ENCODE measurements at regions not wholly inside any gene's neighbourhood (a gene's known extent, or its start where the extent isn't known, plus 50 kb on each side); places are given as distances from the start of the nearest gene placed in this dataset.

DNA sequence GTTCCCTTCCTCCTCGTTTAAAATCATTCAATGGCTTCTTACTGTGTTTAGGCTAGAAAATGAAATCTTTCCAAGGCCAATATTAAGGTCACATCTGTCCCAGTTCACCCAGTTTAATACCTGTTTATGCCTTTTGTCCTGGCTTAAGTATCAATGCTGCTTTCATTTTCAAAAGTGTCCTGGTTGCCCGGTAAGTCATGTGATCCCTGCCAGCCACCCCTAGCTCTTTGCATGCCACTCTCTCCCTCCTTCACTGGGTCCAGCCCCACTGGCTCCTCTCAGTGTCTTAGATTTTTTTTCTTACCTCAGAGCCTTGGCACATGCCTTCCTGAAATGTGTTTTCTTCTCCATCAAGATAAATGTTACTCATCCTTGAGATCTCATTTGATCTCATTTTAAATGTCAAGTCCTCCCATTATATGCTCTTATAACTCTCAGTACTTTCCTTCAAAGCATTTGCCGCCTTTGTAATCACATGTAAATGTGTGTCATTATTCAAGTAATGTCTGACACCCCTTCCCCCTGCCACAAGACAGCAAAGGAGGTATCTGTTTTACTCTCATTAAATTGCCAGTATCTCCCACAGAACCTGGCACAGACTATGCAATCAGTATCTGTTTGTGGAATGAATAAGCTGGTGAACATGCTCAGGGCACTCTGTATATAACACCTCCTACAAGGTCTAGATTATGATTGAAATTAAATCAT is 472.5 kb upstream of the RPS6KA3 start:
- H3K36me3 ChIP-seq (ENCODE audit: control insufficient read depth, insufficient read depth, low read length), result no peaks in the 10 kb centered on the region
- no peak overlapping the region for H3K4me3 ChIP-seq (replicated peaks; ENCODE audit: low read depth, low read length)
- TF ChIP-seq, protein P1, sequence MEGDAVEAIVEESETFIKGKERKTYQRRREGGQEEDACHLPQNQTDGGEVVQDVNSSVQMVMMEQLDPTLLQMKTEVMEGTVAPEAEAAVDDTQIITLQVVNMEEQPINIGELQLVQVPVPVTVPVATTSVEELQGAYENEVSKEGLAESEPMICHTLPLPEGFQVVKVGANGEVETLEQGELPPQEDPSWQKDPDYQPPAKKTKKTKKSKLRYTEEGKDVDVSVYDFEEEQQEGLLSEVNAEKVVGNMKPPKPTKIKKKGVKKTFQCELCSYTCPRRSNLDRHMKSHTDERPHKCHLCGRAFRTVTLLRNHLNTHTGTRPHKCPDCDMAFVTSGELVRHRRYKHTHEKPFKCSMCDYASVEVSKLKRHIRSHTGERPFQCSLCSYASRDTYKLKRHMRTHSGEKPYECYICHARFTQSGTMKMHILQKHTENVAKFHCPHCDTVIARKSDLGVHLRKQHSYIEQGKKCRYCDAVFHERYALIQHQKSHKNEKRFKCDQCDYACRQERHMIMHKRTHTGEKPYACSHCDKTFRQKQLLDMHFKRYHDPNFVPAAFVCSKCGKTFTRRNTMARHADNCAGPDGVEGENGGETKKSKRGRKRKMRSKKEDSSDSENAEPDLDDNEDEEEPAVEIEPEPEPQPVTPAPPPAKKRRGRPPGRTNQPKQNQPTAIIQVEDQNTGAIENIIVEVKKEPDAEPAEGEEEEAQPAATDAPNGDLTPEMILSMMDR (IDR thresholded peaks at IDR 0.05; ENCODE audit: insufficient read depth, low read length, poor library complexity, severe bottlenecking), result no peak
- no peaks in the 10 kb centered on the region for H3K27me3 ChIP-seq (replicated peaks; ENCODE audit: control insufficient read depth, insufficient read depth, low read length)
- DNase-seq (ENCODE audit: extremely low read depth, insufficient read length), result no peak

DNA sequence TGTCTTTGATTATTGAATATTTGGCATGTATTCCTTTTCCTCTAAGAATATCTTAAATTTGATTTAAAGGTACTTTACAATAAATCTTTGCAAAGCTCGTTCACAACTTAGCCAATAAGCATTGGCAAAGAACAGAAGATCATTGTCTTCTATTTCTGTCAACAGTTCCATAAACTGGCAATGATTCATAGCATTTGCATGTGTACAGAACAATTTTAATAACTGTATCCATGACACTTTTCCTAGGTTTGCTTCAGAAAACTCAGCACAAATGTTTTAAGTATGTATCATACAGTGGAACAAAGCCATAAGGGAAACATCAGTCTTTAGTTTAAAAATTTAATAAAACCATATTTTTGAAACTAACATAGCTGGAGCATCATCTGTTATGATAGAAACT is 462.7 kb upstream of the RPS6KA3 start:
- H3K27me3 ChIP-seq (replicated peaks; ENCODE audit: control insufficient read depth, insufficient read depth, low read length), result no peaks in the 10 kb centered on the region; the same call in 1 of the 2 replicates
- TF ChIP-seq, protein P1 (IDR thresholded peaks at IDR 0.05; ENCODE audit: insufficient read depth, low read length, poor library complexity, severe bottlenecking), result no peak
- no peaks in the 10 kb centered on the region for H3K36me3 ChIP-seq (ENCODE audit: control insufficient read depth, insufficient read depth, low read length)
- no peak for DNase-seq (ENCODE audit: extremely low read depth, insufficient read length)
- H3K4me3 ChIP-seq (replicated peaks; ENCODE audit: low read depth, low read length), result no peak overlapping the region

DNA sequence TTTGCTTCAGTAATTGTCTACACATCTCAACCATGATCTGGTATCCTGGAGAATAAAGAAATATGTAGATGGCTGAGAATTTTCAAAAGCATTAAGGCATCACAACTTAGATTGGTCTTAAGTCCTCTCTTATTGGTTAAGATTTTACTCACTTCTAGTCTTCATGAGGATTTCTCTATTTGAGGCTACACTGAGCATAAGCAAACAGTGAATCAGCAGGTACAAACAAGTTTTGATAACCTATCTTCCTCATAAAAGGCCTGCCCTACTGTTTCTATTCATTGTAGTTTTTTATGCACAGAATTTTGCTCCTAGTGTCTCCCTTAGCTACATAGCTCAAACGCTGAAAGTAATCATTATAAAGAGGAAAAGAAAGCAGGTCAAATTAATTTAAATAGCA is 460.7 kb upstream of the RPS6KA3 start:
- DNase-seq (ENCODE audit: extremely low read depth, insufficient read length), result no peak
- TF ChIP-seq, protein P1 (IDR thresholded peaks at IDR 0.05; ENCODE audit: insufficient read depth, low read length, poor library complexity, severe bottlenecking), result no peak
- Histone ChIP-seq H3K4me3 (replicated peaks; ENCODE audit: low read depth, low read length) (no peak overlapping the region), H3K27me3 (replicated peaks; ENCODE audit: control insufficient read depth, insufficient read depth, low read length) (no peaks in the 10 kb centered on the region; the same call in 1 of the 2 replicates), H3K36me3 (ENCODE audit: control insufficient read depth, insufficient read depth, low read length) (no peaks in the 10 kb centered on the region)

DNA sequence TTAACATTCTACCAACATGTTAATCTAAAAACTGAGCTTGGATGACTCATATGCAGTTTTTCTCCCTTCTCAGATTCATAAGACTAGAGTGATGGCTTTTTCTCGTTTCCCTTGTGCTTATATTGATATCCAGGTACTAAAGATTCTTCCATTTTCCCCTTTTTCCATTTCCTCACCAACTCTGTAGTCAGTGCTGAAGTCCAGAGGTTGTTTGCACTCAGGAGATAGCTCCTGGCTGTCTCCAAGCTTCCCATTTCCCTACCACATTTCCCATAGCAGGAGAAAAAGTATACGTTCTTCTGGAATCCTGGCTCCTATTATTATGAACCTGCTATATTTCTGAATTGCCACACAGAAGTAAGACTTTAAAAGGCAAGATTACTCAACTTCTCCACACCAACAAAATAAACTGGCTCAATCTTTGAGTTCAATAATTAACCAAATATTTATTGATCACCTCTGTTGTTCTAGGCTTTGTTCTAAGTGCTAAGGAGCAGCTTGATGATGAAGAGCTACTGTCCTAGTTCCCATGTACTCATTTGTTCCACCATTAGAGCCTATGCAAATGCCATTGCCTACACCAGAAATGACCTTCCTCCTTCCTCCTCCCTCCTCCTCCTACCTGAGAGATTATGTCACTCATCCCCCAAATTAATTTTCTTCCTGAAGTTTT is 454.4 kb upstream of the RPS6KA3 start:
- TF ChIP-seq, protein P1 (IDR thresholded peaks at IDR 0.05; ENCODE audit: insufficient read depth, low read length, poor library complexity, severe bottlenecking), result no peak

DNA sequence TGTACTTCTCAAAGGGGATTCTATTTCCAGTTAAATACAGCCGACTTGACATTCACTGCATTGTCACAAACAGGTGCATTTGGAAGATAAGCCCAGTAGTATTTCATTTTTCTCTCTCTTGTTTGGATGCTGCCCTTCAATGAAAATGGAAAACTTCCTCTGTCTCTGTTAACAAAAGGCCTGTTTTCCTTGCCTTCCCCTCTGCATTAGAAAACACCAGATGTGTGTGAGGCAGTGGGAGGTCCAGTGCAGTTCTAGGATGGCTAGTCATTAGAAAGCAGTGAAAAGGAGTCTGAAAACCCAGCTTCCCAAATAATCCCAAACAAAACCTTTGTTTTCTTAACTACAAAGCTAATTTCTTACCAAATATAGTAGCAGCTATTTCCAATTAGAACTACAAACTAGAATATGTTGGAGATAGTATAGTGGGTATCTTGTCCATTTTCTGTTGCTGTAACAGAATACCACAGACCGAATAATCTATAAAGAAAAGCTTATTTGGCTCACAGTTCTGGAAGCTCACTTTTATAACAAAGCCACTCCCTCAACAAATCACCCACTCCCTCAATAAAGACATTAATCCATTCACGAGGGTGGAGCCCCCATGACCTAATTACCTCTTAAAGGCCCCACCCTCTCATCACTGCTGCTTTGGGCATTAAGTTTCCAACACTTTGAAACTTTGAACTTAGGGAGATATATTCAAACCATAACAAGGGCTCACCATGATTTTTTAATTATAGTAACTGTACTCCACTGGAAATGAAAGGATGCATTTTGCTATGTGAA is 452.1 kb upstream of the RPS6KA3 start:
- DNase-seq (ENCODE audit: extremely low read depth, insufficient read length), result no peak
- TF ChIP-seq, protein P1 (IDR thresholded peaks at IDR 0.05; ENCODE audit: insufficient read depth, low read length, poor library complexity, severe bottlenecking), result no peak
- H3K27me3 ChIP-seq (replicated peaks; ENCODE audit: control insufficient read depth, insufficient read depth, low read length), result no peaks in the 10 kb centered on the region

More for the DNA sequence above, 454.4 kb upstream of the RPS6KA3 start:
- Histone ChIP-seq H3K36me3 (ENCODE audit: control insufficient read depth, insufficient read depth, low read length) (no peaks in the 10 kb centered on the region), H3K4me3 (replicated peaks; ENCODE audit: low read depth, low read length) (no peak overlapping the region), H3K27me3 (replicated peaks; ENCODE audit: control insufficient read depth, insufficient read depth, low read length) (no peaks in the 10 kb centered on the region)
- no peak for DNase-seq (ENCODE audit: extremely low read depth, insufficient read length)

More for the DNA sequence above, 452.1 kb upstream of the RPS6KA3 start:
- H3K36me3 ChIP-seq (ENCODE audit: control insufficient read depth, insufficient read depth, low read length), result no peaks in the 10 kb centered on the region
- H3K4me3 ChIP-seq (replicated peaks; ENCODE audit: low read depth, low read length), result no peak overlapping the region
